HepG2 (cell line): ENCODE measurements at regions not wholly inside any gene's neighbourhood (a gene's known extent, or its start where the extent isn't known, plus 50 kb on each side); places are given as distances from the start of the nearest gene placed in this dataset.

ENCODE experiments used
- ATAC-seq: fragments of 200-7000 bp; cut with Tn5 transposase; 3 replicates; pipeline ENCODE4 v1.9.1; 2020; ENCODE audit warnings: mild to moderate bottlenecking, moderate library complexity
- BruUV-seq: library from RNA; stranded (reverse); fragments of 400-500 nt; replicated peaks from 2 replicates; lab custom pipeline; 2021; lab: Mats Ljungman, UMichigan
- CTCF ChIA-PET: fragments of 300-600 bp; formaldehyde crosslinking; extraction: SDS; loops from one replicate; lab custom pipeline; 2021; ENCODE audit warnings: low total read pairs, inconsistent platforms, low intra/inter-chr PET ratio; lab: Yijun Ruan, JAX
- POLR2A ChIA-PET: fragments of 350-600 bp; sonication (Branson Sonifier 250); formaldehyde crosslinking; loops from one replicate; lab custom pipeline; 2020; ENCODE audit warnings: antibody characterized with exemption, inconsistent platforms; lab: Yijun Ruan, JAX
- DNase-seq: peaks from one replicate; pipeline ENCODE4 v3.0.0-alpha.2; 2015; ENCODE audit warnings: low spot score
- FAIRE-seq: peaks from 3 replicates; lab custom pipeline; 2011; peaks lifted over from hg19 to GRCh38; lab: Jason Lieb, UNC
- H2AFZ ChIP-seq: one replicate; pipeline ENCODE4 v1.6.1; 2011; ENCODE audit warnings: low read length, inconsistent platforms
- H3K27ac ChIP-seq: fragments of 300-600 bp; 3 replicates; pipeline ENCODE4 v1.8.0; 2011; ENCODE audit warnings: mixed run types, mild to moderate bottlenecking, mixed read lengths, low read length, inconsistent platforms; ENCODE audit not compliant: insufficient read depth; ENCODE audit errors: extremely low read length
- H3K27me3 ChIP-seq, 2 experiments: fragments of 200-600 bp in 1 of 2; 2 replicates in 1 of 2; 3 replicates in 1 of 2; pipeline versions ENCODE4 v1.6.0 to v1.8.0; 2011; ENCODE audit warnings: low read length in 2 of 2, mild to moderate bottlenecking in 2 of 2, moderate library complexity in 2 of 2, inconsistent platforms in 1 of 2; ENCODE audit not compliant: insufficient read depth in 2 of 2, control insufficient read depth in 1 of 2
- H3K36me3 ChIP-seq, 2 experiments: fragments of 200-600 bp in 1 of 2; replicated peaks in 1 of 2; 2 replicates in 1 of 2; 3 replicates in 1 of 2; pipeline versions ENCODE4 v1.5.1 to v1.8.0; 2011; ENCODE audit warnings: low read length in 2 of 2, inconsistent platforms in 1 of 2; ENCODE audit not compliant: insufficient read depth in 2 of 2, control insufficient read depth in 1 of 2
- H3K4me1 ChIP-seq: 2 replicates; pipeline ENCODE4 v1.5.1; 2012; ENCODE audit warnings: low read length, inconsistent platforms; ENCODE audit not compliant: insufficient read depth
- H3K4me2 ChIP-seq: 2 replicates; pipeline ENCODE4 v1.6.0; 2011; ENCODE audit warnings: low read depth, low read length, inconsistent platforms
- H3K4me3 ChIP-seq, 3 experiments: fragments of 200-600 bp in 1 of 3; sonication (generic), shearing (Covaris generic) in 1 of 3; replicated peaks in 1 of 3; 2 replicates each; pipeline ENCODE4 v1.5.1; 2011 to 2016; ENCODE audit warnings: low read length in 3 of 3, inconsistent platforms in 2 of 3, low read depth in 2 of 3, mild to moderate bottlenecking in 2 of 3, control low read depth in 1 of 3, mixed read lengths in 1 of 3; ENCODE audit not compliant: insufficient read depth in 1 of 3
- H3K79me2 ChIP-seq: one replicate; pipeline ENCODE4 v1.6.1; 2011; ENCODE audit warnings: low read length, inconsistent platforms; ENCODE audit not compliant: insufficient read depth
- H3K9ac ChIP-seq: 2 replicates; pipeline ENCODE4 v1.6.0; 2011; ENCODE audit warnings: mild to moderate bottlenecking, low read depth, low read length, inconsistent platforms; ENCODE audit not compliant: insufficient read depth
- H3K9me3 ChIP-seq: 2 replicates; pipeline ENCODE4 v1.5.1; 2012; ENCODE audit warnings: mild to moderate bottlenecking, low read length
- H4K20me1 ChIP-seq: 2 replicates; pipeline ENCODE4 v1.6.0; 2011; ENCODE audit warnings: inconsistent platforms, mild to moderate bottlenecking, low read length, moderate library complexity; ENCODE audit not compliant: insufficient read depth
- DPF2 ChIP-seq: sonication (generic); formaldehyde crosslinking; IDR thresholded peaks from 2 replicates; pipeline ENCODE4 v1.4.0; 2020; ENCODE audit warnings: mild to moderate bottlenecking, low read depth, missing genetic modification reagents, borderline replicate concordance
- MAFF ChIP-seq: IDR thresholded peaks from 2 replicates; pipeline ENCODE4 v1.6.1; 2011; ENCODE audit warnings: low read depth, low read length, improper control_type of control experiment
- MAFK ChIP-seq, 2 experiments: IDR thresholded peaks in 1 of 2; conservative IDR thresholded peaks in 1 of 2; 2 replicates each; pipeline ENCODE4 v1.6.1; 2011; ENCODE audit warnings: improper control_type of control experiment in 2 of 2, low read length in 2 of 2
- SOX13 ChIP-seq, 3 experiments: fragments of 450-650 bp in 1 of 3; sonication (generic) in 1 of 3; formaldehyde crosslinking in 1 of 3; IDR thresholded peaks in 2 of 3; conservative IDR thresholded peaks in 1 of 3; 2 replicates each; pipeline versions ENCODE4 v1.5.0 to v1.6.1; 2016 to 2020; ENCODE audit warnings: antibody characterized with exemption in 1 of 3, mild to moderate bottlenecking in 1 of 3, missing compliant biosample characterization in 1 of 3, missing genetic modification reagents in 1 of 3, moderate library complexity in 1 of 3
- U2AF2 ChIP-seq: fragments of 200-400 bp; formaldehyde crosslinking; IDR thresholded peaks from 2 replicates; pipeline ENCODE4 v1.6.1; 2017; ENCODE audit warnings: low read depth, mild to moderate bottlenecking, low read length
- ZNF564 ChIP-seq: sonication (generic); formaldehyde crosslinking; IDR thresholded peaks from 2 replicates; pipeline ENCODE4 v1.8.1; 2023; ENCODE audit warnings: mild to moderate bottlenecking, missing genetic modification reagents
- ZNF710 ChIP-seq: sonication (generic); formaldehyde crosslinking; IDR thresholded peaks from 2 replicates; pipeline ENCODE4 v1.5.0; 2020; ENCODE audit warnings: mild to moderate bottlenecking, missing genetic modification reagents, borderline replicate concordance
- WGBS: methylation state at CpG from one replicate; pipeline ENCODE4 v1.1.6; 2017; ENCODE audit warnings: low lambda C conversion rate; 5-methylcytosine and 5-hydroxymethylcytosine counted together
- in situ Hi-C: cut with HindIII; loops from 2 replicates; pipeline ENCODE4 v1.10.0; 2017; ENCODE audit warnings: low pct_unique_long_range_greater_than_20kb; ENCODE audit not compliant: extremely low pct_ligation_motif_present
- intact Hi-C: fragments of 100-400 bp; cut with micrococcal nuclease; formaldehyde crosslinking; loops from one replicate; pipeline ENCODE4 v1.10.0; 2022; ENCODE audit not compliant: unreplicated experiment

GRCh38 chr2:211070547-211070946, 514.1 kb downstream of the CPS1 start:
- 4% methylated on average over 3 of the region's 3 CpGs for WGBS
- Histone ChIP-seq H3K9ac (no peak overlapping the region), H3K4me2 (no peak overlapping the region), H3K36me3 (no peaks in the 10 kb centered on the region), H3K27me3 (no peaks in the 10 kb centered on the region), H3K4me3 (no peak overlapping the region), H4K20me1 (no peaks in the 10 kb centered on the region), H2AFZ (no peak overlapping the region), H3K9me3 (no peaks in the 10 kb centered on the region), H3K79me2 (no peaks in the 10 kb centered on the region), H3K27ac (no peak overlapping the region), H3K4me1 (no peaks in the 10 kb centered on the region)
- ChIA-PET POLR2A (no interaction called here), CTCF (no interaction called here)
- no peak for ATAC-seq
- intact Hi-C loops (no loop called here), in situ Hi-C loops (no loop called here)
- BruUV-seq, result no TSS peak
- TF ChIP-seq DPF2 (CRISPR knock-in tag), result no peak
- no peak for TF ChIP-seq ZNF710 (CRISPR knock-in tag)
- TF ChIP-seq ZNF564, result no peak
- no peak for TF ChIP-seq SOX13 (IDR thresholded peaks at IDR 0.05)
- no peak for TF ChIP-seq SOX13 (CRISPR knock-in tag; conservative IDR thresholded peaks at IDR 0.05 in 1 of 2, IDR thresholded peaks at IDR 0.05 in 1 of 2)
- DNase-seq, result no peak
- FAIRE-seq, result no peak

GRCh38 chr2:211077216-211077767, 520.9 kb downstream of the CPS1 start:
- intact Hi-C loops, result no loop called here
- H3K9ac ChIP-seq, result no peak overlapping the region
- no peaks in the 10 kb centered on the region for H3K27me3 ChIP-seq
- DNase-seq (no peak), FAIRE-seq (no peak), ATAC-seq (no peak)
- in situ Hi-C loops, result no loop called here
- no peaks in the 10 kb centered on the region for H3K4me1 ChIP-seq
- BruUV-seq, result no TSS peak
- no peak overlapping the region for H3K4me3 ChIP-seq
- no peaks in the 10 kb centered on the region for H3K79me2 ChIP-seq
- ChIA-PET POLR2A (no interaction called here), CTCF (no interaction called here)
- H3K9me3 ChIP-seq, result no peaks in the 10 kb centered on the region
- no peak overlapping the region for H2AFZ ChIP-seq
- WGBS, result 0% methylated on average over 2 of the region's 2 CpGs
- no peaks in the 10 kb centered on the region for H3K36me3 ChIP-seq
- no peak overlapping the region for H3K27ac ChIP-seq
- no peaks in the 10 kb centered on the region for H4K20me1 ChIP-seq
- no peak for TF ChIP-seq U2AF2
- peak; percentile 39 to 81; a peak in 3 of 4 replicates for TF ChIP-seq MAFK (conservative IDR thresholded peaks at IDR 0.05 in 1 of 2, IDR thresholded peaks at IDR 0.05 in 1 of 2; ENCODE audit: low read length in 2 of 2)
- TF ChIP-seq MAFF, result peak; percentile 60; the same call in 1 of the 2 replicates
- TF ChIP-seq, all 625 proteins: peak for 2
- H3K4me2 ChIP-seq, result no peak overlapping the region
